ENCODE measurements at regions not wholly inside any gene's neighbourhood (a gene's known extent, or its start where the extent isn't known, plus 50 kb on each side); places are given as distances from the start of the nearest gene placed in this dataset.

DNA sequence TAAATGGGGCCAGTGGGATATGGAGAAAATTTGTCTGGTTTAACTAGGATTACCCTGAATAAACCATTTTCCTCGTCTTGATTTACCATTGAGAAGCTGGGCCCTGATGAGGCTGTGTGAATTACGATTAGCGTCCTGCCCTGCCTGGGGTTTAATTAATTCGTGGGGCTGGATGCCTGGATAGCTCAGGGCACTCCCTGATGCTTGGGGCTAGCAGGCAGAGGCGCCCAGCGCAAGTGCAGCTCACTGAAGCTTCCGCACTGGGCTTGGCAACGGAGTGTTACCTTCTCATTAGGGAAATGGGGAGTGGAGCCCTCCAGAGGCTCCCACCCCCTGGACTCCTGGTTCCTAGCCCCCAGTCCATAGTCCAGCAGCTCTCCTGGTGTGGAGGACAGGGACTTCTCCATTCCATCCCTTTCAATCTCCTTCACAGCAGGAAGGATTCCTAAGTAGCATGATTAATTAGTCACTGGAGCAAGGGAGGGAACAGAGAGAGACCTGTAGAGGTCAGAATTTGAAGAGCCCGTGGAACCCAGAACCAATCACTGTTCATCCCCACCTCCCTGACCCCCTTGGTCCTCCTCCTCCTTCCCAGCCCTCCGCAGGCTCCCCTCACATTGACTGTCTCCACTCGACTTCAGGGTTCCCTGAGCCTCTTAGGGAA, 107.2 kb downstream of the UQCRFS1 start:
- H3K27ac Mint-ChIP-seq = no peak overlapping the region
- ChIA-PET POLR2A (no interaction called here), CTCF (interaction anchor here (0.6 to 1.7 kb wide), 11 partner anchors 14 to 419 kb away, joined by 3 to 8 read pairs (median 3); no protein-coding TSS in a partner anchor)
- TF ChIP-seq, protein P1, sequence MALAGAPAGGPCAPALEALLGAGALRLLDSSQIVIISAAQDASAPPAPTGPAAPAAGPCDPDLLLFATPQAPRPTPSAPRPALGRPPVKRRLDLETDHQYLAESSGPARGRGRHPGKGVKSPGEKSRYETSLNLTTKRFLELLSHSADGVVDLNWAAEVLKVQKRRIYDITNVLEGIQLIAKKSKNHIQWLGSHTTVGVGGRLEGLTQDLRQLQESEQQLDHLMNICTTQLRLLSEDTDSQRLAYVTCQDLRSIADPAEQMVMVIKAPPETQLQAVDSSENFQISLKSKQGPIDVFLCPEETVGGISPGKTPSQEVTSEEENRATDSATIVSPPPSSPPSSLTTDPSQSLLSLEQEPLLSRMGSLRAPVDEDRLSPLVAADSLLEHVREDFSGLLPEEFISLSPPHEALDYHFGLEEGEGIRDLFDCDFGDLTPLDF (CRISPR knock-in tag; IDR thresholded peaks at IDR 0.05) = no peak
- no peak for TF ChIP-seq ZNF416 (CRISPR knock-in tag; IDR thresholded peaks at IDR 0.05)
- no peak for TF ChIP-seq TP53 (CRISPR knock-in tag; IDR thresholded peaks at IDR 0.05)
- no peak for TF ChIP-seq RELA (CRISPR knock-in tag; IDR thresholded peaks at IDR 0.05; ENCODE audit: borderline replicate concordance)
- TF ChIP-seq ZNF138 (CRISPR knock-in tag; conservative IDR thresholded peaks at IDR 0.05) = no peak
- TF ChIP-seq, protein P2, sequence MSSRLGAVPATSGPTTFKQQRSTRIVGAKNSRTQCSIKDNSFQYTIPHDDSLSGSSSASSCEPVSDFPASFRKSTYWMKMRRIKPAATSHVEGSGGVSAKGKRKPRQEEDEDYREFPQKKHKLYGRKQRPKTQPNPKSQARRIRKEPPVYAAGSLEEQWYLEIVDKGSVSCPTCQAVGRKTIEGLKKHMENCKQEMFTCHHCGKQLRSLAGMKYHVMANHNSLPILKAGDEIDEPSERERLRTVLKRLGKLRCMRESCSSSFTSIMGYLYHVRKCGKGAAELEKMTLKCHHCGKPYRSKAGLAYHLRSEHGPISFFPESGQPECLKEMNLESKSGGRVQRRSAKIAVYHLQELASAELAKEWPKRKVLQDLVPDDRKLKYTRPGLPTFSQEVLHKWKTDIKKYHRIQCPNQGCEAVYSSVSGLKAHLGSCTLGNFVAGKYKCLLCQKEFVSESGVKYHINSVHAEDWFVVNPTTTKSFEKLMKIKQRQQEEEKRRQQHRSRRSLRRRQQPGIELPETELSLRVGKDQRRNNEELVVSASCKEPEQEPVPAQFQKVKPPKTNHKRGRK (CRISPR knock-in tag; IDR thresholded peaks at IDR 0.05; ENCODE audit: borderline replicate concordance) = no peak
- TF ChIP-seq, protein P3, sequence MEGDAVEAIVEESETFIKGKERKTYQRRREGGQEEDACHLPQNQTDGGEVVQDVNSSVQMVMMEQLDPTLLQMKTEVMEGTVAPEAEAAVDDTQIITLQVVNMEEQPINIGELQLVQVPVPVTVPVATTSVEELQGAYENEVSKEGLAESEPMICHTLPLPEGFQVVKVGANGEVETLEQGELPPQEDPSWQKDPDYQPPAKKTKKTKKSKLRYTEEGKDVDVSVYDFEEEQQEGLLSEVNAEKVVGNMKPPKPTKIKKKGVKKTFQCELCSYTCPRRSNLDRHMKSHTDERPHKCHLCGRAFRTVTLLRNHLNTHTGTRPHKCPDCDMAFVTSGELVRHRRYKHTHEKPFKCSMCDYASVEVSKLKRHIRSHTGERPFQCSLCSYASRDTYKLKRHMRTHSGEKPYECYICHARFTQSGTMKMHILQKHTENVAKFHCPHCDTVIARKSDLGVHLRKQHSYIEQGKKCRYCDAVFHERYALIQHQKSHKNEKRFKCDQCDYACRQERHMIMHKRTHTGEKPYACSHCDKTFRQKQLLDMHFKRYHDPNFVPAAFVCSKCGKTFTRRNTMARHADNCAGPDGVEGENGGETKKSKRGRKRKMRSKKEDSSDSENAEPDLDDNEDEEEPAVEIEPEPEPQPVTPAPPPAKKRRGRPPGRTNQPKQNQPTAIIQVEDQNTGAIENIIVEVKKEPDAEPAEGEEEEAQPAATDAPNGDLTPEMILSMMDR (IDR thresholded peaks at IDR 0.05) = no peak
- no peak for TF ChIP-seq JAZF1 (CRISPR knock-in tag; IDR thresholded peaks at IDR 0.05)
- TF ChIP-seq, protein P4, sequence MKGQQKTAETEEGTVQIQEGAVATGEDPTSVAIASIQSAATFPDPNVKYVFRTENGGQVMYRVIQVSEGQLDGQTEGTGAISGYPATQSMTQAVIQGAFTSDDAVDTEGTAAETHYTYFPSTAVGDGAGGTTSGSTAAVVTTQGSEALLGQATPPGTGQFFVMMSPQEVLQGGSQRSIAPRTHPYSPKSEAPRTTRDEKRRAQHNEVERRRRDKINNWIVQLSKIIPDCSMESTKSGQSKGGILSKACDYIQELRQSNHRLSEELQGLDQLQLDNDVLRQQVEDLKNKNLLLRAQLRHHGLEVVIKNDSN (CRISPR knock-in tag; IDR thresholded peaks at IDR 0.05) = no peak
- TF ChIP-seq NFATC4 (CRISPR knock-in tag; IDR thresholded peaks at IDR 0.05) = no peak
- no peak for TF ChIP-seq ZNF317 (CRISPR knock-in tag; IDR thresholded peaks at IDR 0.05; ENCODE audit: borderline replicate concordance, low read depth)
- TF ChIP-seq ATF1 (CRISPR knock-in tag; IDR thresholded peaks at IDR 0.05) = no peak
- TF ChIP-seq ZNF671 (CRISPR knock-in tag; IDR thresholded peaks at IDR 0.05) = no peak
- TF ChIP-seq, protein P5, sequence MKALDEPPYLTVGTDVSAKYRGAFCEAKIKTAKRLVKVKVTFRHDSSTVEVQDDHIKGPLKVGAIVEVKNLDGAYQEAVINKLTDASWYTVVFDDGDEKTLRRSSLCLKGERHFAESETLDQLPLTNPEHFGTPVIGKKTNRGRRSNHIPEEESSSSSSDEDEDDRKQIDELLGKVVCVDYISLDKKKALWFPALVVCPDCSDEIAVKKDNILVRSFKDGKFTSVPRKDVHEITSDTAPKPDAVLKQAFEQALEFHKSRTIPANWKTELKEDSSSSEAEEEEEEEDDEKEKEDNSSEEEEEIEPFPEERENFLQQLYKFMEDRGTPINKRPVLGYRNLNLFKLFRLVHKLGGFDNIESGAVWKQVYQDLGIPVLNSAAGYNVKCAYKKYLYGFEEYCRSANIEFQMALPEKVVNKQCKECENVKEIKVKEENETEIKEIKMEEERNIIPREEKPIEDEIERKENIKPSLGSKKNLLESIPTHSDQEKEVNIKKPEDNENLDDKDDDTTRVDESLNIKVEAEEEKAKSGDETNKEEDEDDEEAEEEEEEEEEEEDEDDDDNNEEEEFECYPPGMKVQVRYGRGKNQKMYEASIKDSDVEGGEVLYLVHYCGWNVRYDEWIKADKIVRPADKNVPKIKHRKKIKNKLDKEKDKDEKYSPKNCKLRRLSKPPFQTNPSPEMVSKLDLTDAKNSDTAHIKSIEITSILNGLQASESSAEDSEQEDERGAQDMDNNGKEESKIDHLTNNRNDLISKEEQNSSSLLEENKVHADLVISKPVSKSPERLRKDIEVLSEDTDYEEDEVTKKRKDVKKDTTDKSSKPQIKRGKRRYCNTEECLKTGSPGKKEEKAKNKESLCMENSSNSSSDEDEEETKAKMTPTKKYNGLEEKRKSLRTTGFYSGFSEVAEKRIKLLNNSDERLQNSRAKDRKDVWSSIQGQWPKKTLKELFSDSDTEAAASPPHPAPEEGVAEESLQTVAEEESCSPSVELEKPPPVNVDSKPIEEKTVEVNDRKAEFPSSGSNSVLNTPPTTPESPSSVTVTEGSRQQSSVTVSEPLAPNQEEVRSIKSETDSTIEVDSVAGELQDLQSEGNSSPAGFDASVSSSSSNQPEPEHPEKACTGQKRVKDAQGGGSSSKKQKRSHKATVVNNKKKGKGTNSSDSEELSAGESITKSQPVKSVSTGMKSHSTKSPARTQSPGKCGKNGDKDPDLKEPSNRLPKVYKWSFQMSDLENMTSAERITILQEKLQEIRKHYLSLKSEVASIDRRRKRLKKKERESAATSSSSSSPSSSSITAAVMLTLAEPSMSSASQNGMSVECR (CRISPR knock-in tag; IDR thresholded peaks at IDR 0.05; ENCODE audit: borderline replicate concordance) = no peak
- no peak for TF ChIP-seq HMGA2 (CRISPR knock-in tag; IDR thresholded peaks at IDR 0.05)
- TF ChIP-seq, protein P6, sequence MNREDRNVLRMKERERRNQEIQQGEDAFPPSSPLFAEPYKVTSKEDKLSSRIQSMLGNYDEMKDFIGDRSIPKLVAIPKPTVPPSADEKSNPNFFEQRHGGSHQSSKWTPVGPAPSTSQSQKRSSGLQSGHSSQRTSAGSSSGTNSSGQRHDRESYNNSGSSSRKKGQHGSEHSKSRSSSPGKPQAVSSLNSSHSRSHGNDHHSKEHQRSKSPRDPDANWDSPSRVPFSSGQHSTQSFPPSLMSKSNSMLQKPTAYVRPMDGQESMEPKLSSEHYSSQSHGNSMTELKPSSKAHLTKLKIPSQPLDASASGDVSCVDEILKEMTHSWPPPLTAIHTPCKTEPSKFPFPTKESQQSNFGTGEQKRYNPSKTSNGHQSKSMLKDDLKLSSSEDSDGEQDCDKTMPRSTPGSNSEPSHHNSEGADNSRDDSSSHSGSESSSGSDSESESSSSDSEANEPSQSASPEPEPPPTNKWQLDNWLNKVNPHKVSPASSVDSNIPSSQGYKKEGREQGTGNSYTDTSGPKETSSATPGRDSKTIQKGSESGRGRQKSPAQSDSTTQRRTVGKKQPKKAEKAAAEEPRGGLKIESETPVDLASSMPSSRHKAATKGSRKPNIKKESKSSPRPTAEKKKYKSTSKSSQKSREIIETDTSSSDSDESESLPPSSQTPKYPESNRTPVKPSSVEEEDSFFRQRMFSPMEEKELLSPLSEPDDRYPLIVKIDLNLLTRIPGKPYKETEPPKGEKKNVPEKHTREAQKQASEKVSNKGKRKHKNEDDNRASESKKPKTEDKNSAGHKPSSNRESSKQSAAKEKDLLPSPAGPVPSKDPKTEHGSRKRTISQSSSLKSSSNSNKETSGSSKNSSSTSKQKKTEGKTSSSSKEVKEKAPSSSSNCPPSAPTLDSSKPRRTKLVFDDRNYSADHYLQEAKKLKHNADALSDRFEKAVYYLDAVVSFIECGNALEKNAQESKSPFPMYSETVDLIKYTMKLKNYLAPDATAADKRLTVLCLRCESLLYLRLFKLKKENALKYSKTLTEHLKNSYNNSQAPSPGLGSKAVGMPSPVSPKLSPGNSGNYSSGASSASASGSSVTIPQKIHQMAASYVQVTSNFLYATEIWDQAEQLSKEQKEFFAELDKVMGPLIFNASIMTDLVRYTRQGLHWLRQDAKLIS (CRISPR knock-in tag; IDR thresholded peaks at IDR 0.05; ENCODE audit: borderline replicate concordance) = no peak
- TF ChIP-seq SP1 (CRISPR knock-in tag; conservative IDR thresholded peaks at IDR 0.05) = no peak
- TF ChIP-seq ZNF263 (CRISPR knock-in tag; IDR thresholded peaks at IDR 0.05; ENCODE audit: low read depth) = no peak
- no peak for TF ChIP-seq ZNF121 (CRISPR knock-in tag; IDR thresholded peaks at IDR 0.05)
- H3K4me3 Mint-ChIP-seq = no peak overlapping the region
- H3K27me3 Mint-ChIP-seq (ENCODE audit: low read depth) = no peaks in the 10 kb centered on the region; the same call in 1 of the 2 replicates
- peaks cover 27% of the 10 kb centered on the region for H3K9me3 Mint-ChIP-seq
- DNase-seq (ENCODE audit: low spot score) (no peak), ATAC-seq (peak; percentile 69)
- peaks cover 9% of the 10 kb centered on the region; the same call in 1 of the 2 replicates for H3K4me1 Mint-ChIP-seq
- H3K36me3 Mint-ChIP-seq = peaks cover 3% of the 10 kb centered on the region; the same call in 1 of the 2 replicates

All from WTC11 (cell line).